ENCODE measurements at regions not wholly inside any gene's neighbourhood (a gene's known extent, or its start where the extent isn't known, plus 50 kb on each side); places are given as distances from the start of the nearest gene placed in this dataset.

DNA sequence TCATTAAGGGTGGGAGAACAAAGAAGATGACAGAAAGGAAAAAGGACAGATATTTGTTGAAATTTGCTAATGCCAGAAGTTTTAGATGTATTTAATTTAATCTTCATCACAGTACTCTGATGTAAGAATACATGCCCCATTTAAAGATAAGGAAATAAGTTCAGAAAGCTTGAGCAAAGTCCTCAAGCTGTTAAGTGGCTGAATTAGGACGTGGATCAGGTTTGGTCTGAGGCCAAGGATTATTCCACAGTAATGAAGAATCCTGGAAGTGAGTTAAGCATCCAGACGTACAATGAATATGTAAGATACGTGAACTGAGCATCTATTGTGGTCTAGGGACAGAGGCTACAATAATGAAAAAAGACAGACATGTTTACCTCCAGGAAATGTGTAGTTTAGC is 671.3 kb downstream of the PRELID2 start:
- intact Hi-C loops (cut with micrococcal nuclease) = no loop called here
- CTCF ChIA-PET = interaction anchor here (0.6 kb wide), 1 partner anchor 11 kb away, joined by 3 read pairs; no protein-coding TSS in a partner anchor
- no peak overlapping the region for H3K27ac Mint-ChIP-seq

GRCh38 chr5:145162626-145163025 is 672.5 kb downstream of the PRELID2 start:
- DNase-seq = no peak
- Mint-ChIP-seq H3K27ac (no peak overlapping the region), H3K27me3 (ENCODE audit: low read depth) (no peaks in the 10 kb centered on the region), H3K9me3 (peaks cover 2% of the 10 kb centered on the region), H3K4me1 (ENCODE audit: low read depth) (no peaks in the 10 kb centered on the region), H3K36me3 (ENCODE audit: low read depth) (no peaks in the 10 kb centered on the region), H3K4me3 (no peak overlapping the region)
- CTCF ChIA-PET = no interaction called here
- intact Hi-C loops (cut with micrococcal nuclease) = no loop called here

More for the DNA sequence above, 671.3 kb downstream of the PRELID2 start:
- H3K36me3 Mint-ChIP-seq (ENCODE audit: low read depth) = no peaks in the 10 kb centered on the region
- H3K4me1 Mint-ChIP-seq (ENCODE audit: low read depth) = no peaks in the 10 kb centered on the region
- H3K9me3 Mint-ChIP-seq = no peaks in the 10 kb centered on the region
- H3K4me3 Mint-ChIP-seq = no peak overlapping the region
- H3K27me3 Mint-ChIP-seq (ENCODE audit: low read depth) = no peaks in the 10 kb centered on the region
- no peak for DNase-seq

DNA sequence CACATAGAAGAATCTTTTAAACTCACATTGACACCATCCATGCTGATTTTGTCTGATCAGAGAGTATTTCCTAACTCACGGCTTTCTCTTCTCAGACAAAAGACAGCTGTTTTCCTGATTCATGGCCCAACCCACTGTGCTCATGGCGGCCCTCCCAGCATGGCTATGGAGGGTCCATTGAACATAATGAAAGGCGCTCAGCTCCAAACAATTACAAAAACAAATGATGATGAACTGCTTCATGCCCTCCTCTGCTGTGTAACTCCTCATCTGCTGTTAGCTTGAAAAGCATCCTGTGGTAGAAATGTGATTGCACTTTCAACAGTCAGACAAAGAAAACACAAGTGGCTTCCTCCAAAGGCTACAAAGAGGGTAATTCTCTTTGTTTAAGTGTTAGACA is 673.8 kb downstream of the PRELID2 start:
- intact Hi-C loops (cut with micrococcal nuclease) = no loop called here
- H3K27ac Mint-ChIP-seq = no peak overlapping the region
- no peak overlapping the region for H3K4me3 Mint-ChIP-seq
- H3K36me3 Mint-ChIP-seq (ENCODE audit: low read depth) = no peaks in the 10 kb centered on the region
- H3K4me1 Mint-ChIP-seq (ENCODE audit: low read depth) = no peaks in the 10 kb centered on the region
- DNase-seq = no peak
- peaks cover 2% of the 10 kb centered on the region for H3K9me3 Mint-ChIP-seq
- CTCF ChIA-PET = no interaction called here
- no peaks in the 10 kb centered on the region for H3K27me3 Mint-ChIP-seq (ENCODE audit: low read depth)

- peaks cover 2% of the 10 kb centered on the region for H3K9me3 Mint-ChIP-seq
- no peak overlapping the region for H3K27ac Mint-ChIP-seq
- CTCF ChIA-PET = no interaction called here
- H3K27me3 Mint-ChIP-seq (ENCODE audit: low read depth) = no peaks in the 10 kb centered on the region
- intact Hi-C loops (cut with micrococcal nuclease) = no loop called here
- DNase-seq = no peak
- H3K36me3 Mint-ChIP-seq (ENCODE audit: low read depth) = no peaks in the 10 kb centered on the region
- H3K4me1 Mint-ChIP-seq (ENCODE audit: low read depth) = no peaks in the 10 kb centered on the region
- no peak overlapping the region for H3K4me3 Mint-ChIP-seq
These were observed 674.5 kb downstream of the PRELID2 start for GRCh38 chr5:145160679-145161078.

GRCh38 chr5:145158730-145159129 is 676.4 kb downstream of the PRELID2 start:
- Mint-ChIP-seq H3K27me3 (ENCODE audit: low read depth) (no peaks in the 10 kb centered on the region), H3K4me3 (no peak overlapping the region), H3K4me1 (ENCODE audit: low read depth) (no peaks in the 10 kb centered on the region), H3K36me3 (ENCODE audit: low read depth) (no peaks in the 10 kb centered on the region), H3K9me3 (peaks cover 2% of the 10 kb centered on the region), H3K27ac (no peak overlapping the region)
- DNase-seq = no peak
- intact Hi-C loops (cut with micrococcal nuclease) = no loop called here
- CTCF ChIA-PET = no interaction called here

- CTCF ChIA-PET = no interaction called here
- no peak overlapping the region for H3K27ac Mint-ChIP-seq
- H3K4me3 Mint-ChIP-seq = no peak overlapping the region
- no peaks in the 10 kb centered on the region for H3K36me3 Mint-ChIP-seq (ENCODE audit: low read depth)
- peaks cover 2% of the 10 kb centered on the region for H3K9me3 Mint-ChIP-seq
- intact Hi-C loops (cut with micrococcal nuclease) = no loop called here
- no peak for DNase-seq
- H3K27me3 Mint-ChIP-seq (ENCODE audit: low read depth) = no peaks in the 10 kb centered on the region
- H3K4me1 Mint-ChIP-seq (ENCODE audit: low read depth) = no peaks in the 10 kb centered on the region
These were observed 677.3 kb downstream of the PRELID2 start for GRCh38 chr5:145157841-145158240.

- intact Hi-C loops (cut with micrococcal nuclease) = no loop called here
- CTCF ChIA-PET = no interaction called here
- Mint-ChIP-seq H3K4me3 (no peak overlapping the region), H3K36me3 (ENCODE audit: low read depth) (no peaks in the 10 kb centered on the region), H3K9me3 (peaks cover 7% of the 10 kb centered on the region), H3K27me3 (ENCODE audit: low read depth) (no peaks in the 10 kb centered on the region), H3K4me1 (ENCODE audit: low read depth) (no peaks in the 10 kb centered on the region), H3K27ac (no peak overlapping the region)
- no peak for DNase-seq
These were observed 693.6 kb downstream of the PRELID2 start for GRCh38 chr5:145141534-145141933.

DNA sequence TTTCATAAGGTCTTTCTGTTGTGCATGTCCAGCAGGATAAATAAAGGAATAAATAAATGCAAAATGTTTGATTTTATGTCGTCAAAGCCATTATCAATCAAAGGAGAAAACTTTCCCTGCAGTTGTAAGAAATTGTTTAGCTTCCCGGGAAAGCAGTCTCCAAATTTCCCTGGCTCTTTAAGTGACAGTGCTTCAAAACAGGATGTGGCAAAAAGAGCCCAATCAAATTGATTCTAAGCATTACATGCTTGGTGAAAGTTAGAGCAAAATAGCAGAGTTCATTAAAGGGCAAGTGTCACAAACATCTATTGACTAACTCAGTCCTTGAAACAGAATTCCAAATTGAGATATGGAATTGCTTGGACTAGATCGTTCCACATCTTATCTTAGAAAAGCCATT is 704.1 kb downstream of the PRELID2 start:
- CTCF ChIA-PET = no interaction called here
- peaks cover 6% of the 10 kb centered on the region for H3K9me3 Mint-ChIP-seq

DNA sequence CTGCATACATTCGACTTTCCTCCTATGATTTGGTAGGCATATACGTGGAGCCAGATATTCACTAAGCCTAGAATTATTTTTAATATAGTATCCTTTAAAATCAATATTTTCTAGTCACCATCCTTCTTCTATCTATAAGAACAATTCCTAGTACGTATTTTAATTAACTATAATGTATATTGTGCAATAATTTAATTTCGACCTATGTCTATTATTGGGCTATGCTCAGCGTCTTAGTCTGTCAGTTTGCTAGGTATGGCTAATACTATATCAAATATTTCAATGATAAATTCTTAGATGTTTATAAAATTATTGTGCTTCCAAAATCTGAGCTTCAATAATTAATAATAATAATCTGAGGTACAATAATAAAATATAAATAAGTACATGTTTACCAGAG is 705.3 kb downstream of the PRELID2 start:
- Mint-ChIP-seq H3K27me3 (ENCODE audit: low read depth) (no peaks in the 10 kb centered on the region), H3K27ac (no peak overlapping the region), H3K36me3 (ENCODE audit: low read depth) (no peaks in the 10 kb centered on the region), H3K4me1 (ENCODE audit: low read depth) (no peaks in the 10 kb centered on the region), H3K9me3 (peaks cover 4% of the 10 kb centered on the region), H3K4me3 (no peak overlapping the region)
- CTCF ChIA-PET = no interaction called here
- intact Hi-C loops (cut with micrococcal nuclease) = no loop called here
- no peak for DNase-seq

More for the DNA sequence above, 704.1 kb downstream of the PRELID2 start:
- H3K36me3 Mint-ChIP-seq (ENCODE audit: low read depth) = no peaks in the 10 kb centered on the region
- no peak overlapping the region for H3K4me3 Mint-ChIP-seq
- H3K4me1 Mint-ChIP-seq (ENCODE audit: low read depth) = no peaks in the 10 kb centered on the region
- H3K27me3 Mint-ChIP-seq (ENCODE audit: low read depth) = no peaks in the 10 kb centered on the region
- H3K27ac Mint-ChIP-seq = no peak overlapping the region
- no peak for DNase-seq
- intact Hi-C loops (cut with micrococcal nuclease) = no loop called here

- H3K9me3 Mint-ChIP-seq = peaks cover 4% of the 10 kb centered on the region
- H3K27me3 Mint-ChIP-seq (ENCODE audit: low read depth) = no peaks in the 10 kb centered on the region
- no peak for DNase-seq
- CTCF ChIA-PET = no interaction called here
- H3K27ac Mint-ChIP-seq = no peak overlapping the region
- no peaks in the 10 kb centered on the region for H3K4me1 Mint-ChIP-seq (ENCODE audit: low read depth)
- H3K4me3 Mint-ChIP-seq = no peak overlapping the region
- no peaks in the 10 kb centered on the region for H3K36me3 Mint-ChIP-seq (ENCODE audit: low read depth)
- intact Hi-C loops (cut with micrococcal nuclease) = no loop called here
These were observed 710.3 kb downstream of the PRELID2 start for GRCh38 chr5:145124806-145125205.

GRCh38 chr5:145118611-145119010 is 716.5 kb downstream of the PRELID2 start:
- Mint-ChIP-seq H3K4me1 (ENCODE audit: low read depth) (no peaks in the 10 kb centered on the region), H3K27me3 (ENCODE audit: low read depth) (no peaks in the 10 kb centered on the region), H3K36me3 (ENCODE audit: low read depth) (no peaks in the 10 kb centered on the region), H3K27ac (no peak overlapping the region), H3K9me3 (peaks cover 12% of the 10 kb centered on the region), H3K4me3 (no peak overlapping the region)
- intact Hi-C loops (cut with micrococcal nuclease) = no loop called here
- CTCF ChIA-PET = no interaction called here
- DNase-seq = no peak

GRCh38 chr5:145118127-145118526 is 717.0 kb downstream of the PRELID2 start:
- Mint-ChIP-seq H3K4me1 (ENCODE audit: low read depth) (no peaks in the 10 kb centered on the region), H3K36me3 (ENCODE audit: low read depth) (no peaks in the 10 kb centered on the region), H3K27ac (no peak overlapping the region), H3K4me3 (no peak overlapping the region), H3K27me3 (ENCODE audit: low read depth) (no peaks in the 10 kb centered on the region), H3K9me3 (peaks cover 16% of the 10 kb centered on the region)
- intact Hi-C loops (cut with micrococcal nuclease) = no loop called here
- CTCF ChIA-PET = no interaction called here
- DNase-seq = no peak

- Mint-ChIP-seq H3K4me3 (no peak overlapping the region), H3K4me1 (ENCODE audit: low read depth) (no peaks in the 10 kb centered on the region), H3K27me3 (ENCODE audit: low read depth) (no peaks in the 10 kb centered on the region), H3K27ac (no peak overlapping the region), H3K9me3 (peaks cover 17% of the 10 kb centered on the region), H3K36me3 (ENCODE audit: low read depth) (no peaks in the 10 kb centered on the region)
- intact Hi-C loops (cut with micrococcal nuclease) = no loop called here
- DNase-seq = no peak
- CTCF ChIA-PET = no interaction called here
These were observed 717.9 kb downstream of the PRELID2 start for GRCh38 chr5:145117285-145117684.

- intact Hi-C loops (cut with micrococcal nuclease) = no loop called here
- Mint-ChIP-seq H3K36me3 (ENCODE audit: low read depth) (no peaks in the 10 kb centered on the region), H3K9me3 (peaks cover 18% of the 10 kb centered on the region), H3K27me3 (ENCODE audit: low read depth) (no peaks in the 10 kb centered on the region), H3K4me3 (no peak overlapping the region), H3K4me1 (ENCODE audit: low read depth) (no peaks in the 10 kb centered on the region), H3K27ac (no peak overlapping the region)
- CTCF ChIA-PET = no interaction called here
- DNase-seq = no peak
These were observed 723.7 kb downstream of the PRELID2 start for GRCh38 chr5:145111420-145111819.
